SU-DHL-6 (cell line): ENCODE measurements at regions not wholly inside any gene's neighbourhood (a gene's known extent, or its start where the extent isn't known, plus 50 kb on each side); places are given as distances from the start of the nearest gene placed in this dataset.

Source experiments
- H2AFZ ChIP-seq: fragments of 200-600 bp; sonication (generic); 2 replicates; pipeline ENCODE4 v1.6.1; 2014; ENCODE audit warnings: low read depth, mild to moderate bottlenecking, moderate library complexity, mixed read lengths, antibody characterized with exemption, low read length; ENCODE audit not compliant: severe bottlenecking
- H3F3A ChIP-seq: fragments of 200-600 bp; shearing (Covaris generic); 2 replicates; pipeline ENCODE4 v1.6.0; 2016; ENCODE audit warnings: antibody characterized with exemption, mild to moderate bottlenecking; ENCODE audit not compliant: insufficient read depth
- H3K27ac ChIP-seq: fragments of 200-600 bp; sonication (generic); 2 replicates; pipeline ENCODE4 v1.5.1; 2016; ENCODE audit warnings: low read depth, mild to moderate bottlenecking, low read length, moderate library complexity, mixed read lengths
- H3K27me3 ChIP-seq: fragments of 200-600 bp; sonication (generic), shearing (Covaris generic); 2 replicates; pipeline ENCODE4 v1.6.0; 2014; ENCODE audit warnings: mild to moderate bottlenecking, low read length
- H3K36me3 ChIP-seq: fragments of 200-600 bp; sonication (generic); 2 replicates; pipeline ENCODE4 v1.6.1; 2014; ENCODE audit warnings: mild to moderate bottlenecking, low read length, mixed read lengths
- H3K4me2 ChIP-seq: fragments of 300-600, 200-600 bp; shearing (Covaris generic), sonication (generic); 2 replicates; pipeline ENCODE4 v1.6.0; 2014; ENCODE audit warnings: low read length, low read depth, mild to moderate bottlenecking; ENCODE audit not compliant: poor library complexity, severe bottlenecking
- H3K4me3 ChIP-seq: fragments of 200-600 bp; sonication (generic); 2 replicates; pipeline ENCODE4 v1.5.1; 2014; ENCODE audit warnings: antibody characterized with exemption, low read length, mild to moderate bottlenecking, mixed read lengths; ENCODE audit not compliant: insufficient read depth, poor library complexity, severe bottlenecking
- H3K79me2 ChIP-seq: fragments of 200-600 bp; sonication (generic); 2 replicates; pipeline ENCODE4 v1.6.1; 2014; ENCODE audit warnings: mild to moderate bottlenecking, low read length, moderate library complexity; ENCODE audit not compliant: insufficient read depth
- H3K9ac ChIP-seq: fragments of 200-600 bp; sonication (generic); 2 replicates; pipeline ENCODE4 v1.7.0; 2014; ENCODE audit warnings: mild to moderate bottlenecking, low read length
- H3K9me2 ChIP-seq: fragments of 200-600 bp; sonication (generic); replicated peaks from 2 replicates; pipeline ENCODE4 v1.6.1; 2014; ENCODE audit warnings: low read length; ENCODE audit not compliant: insufficient read depth
- H3K9me3 ChIP-seq: fragments of 200-600 bp; sonication (generic); 2 replicates; pipeline ENCODE4 v1.6.1; 2014; ENCODE audit warnings: low read length, mixed read lengths; ENCODE audit not compliant: insufficient read depth
- H4K20me1 ChIP-seq: fragments of 200-600 bp; sonication (generic); 2 replicates; pipeline ENCODE4 v1.6.1; 2014; ENCODE audit warnings: low read depth, mild to moderate bottlenecking, antibody characterized with exemption, low read length, moderate library complexity, mixed read lengths
- EZH2phosphoT487 ChIP-seq: fragments of 200-600 bp; sonication (generic), shearing (Covaris generic); conservative IDR thresholded peaks from 2 replicates; pipeline ENCODE4 v1.6.1; 2018; ENCODE audit warnings: mild to moderate bottlenecking, antibody characterized with exemption, low read length, moderate library complexity, mixed read lengths
- TF ChIP-seq, protein P1 (sequence below): fragments of 200-600 bp; sonication (generic); IDR thresholded peaks from one replicate; pipeline ENCODE4 v1.5.1; 2017; ENCODE audit warnings: antibody characterized with exemption, mild to moderate bottlenecking, low read length, moderate library complexity; ENCODE audit not compliant: insufficient read depth, poor library complexity, severe bottlenecking

DNA sequence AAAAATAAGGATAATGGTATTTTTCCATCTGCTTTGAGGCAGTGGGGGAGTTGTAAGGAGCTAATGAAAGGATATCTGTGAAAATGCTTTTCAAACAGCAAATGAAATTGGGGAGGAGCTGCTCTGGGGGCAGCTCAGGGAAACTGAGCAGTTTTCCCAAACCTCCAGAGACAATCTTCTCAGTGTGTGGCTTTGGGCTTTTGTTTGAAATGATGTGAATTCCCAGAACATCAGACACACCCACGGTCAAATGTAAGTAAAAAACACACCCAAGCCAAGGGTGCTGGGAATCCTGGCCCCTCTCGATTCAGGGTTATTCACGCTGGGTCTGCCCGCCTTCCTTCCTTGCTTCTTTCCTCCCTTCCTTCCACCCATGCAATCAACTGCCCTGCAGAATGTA is 512.6 kb downstream of the BNC2 start:
- TF ChIP-seq EZH2phosphoT487: no peak
- TF ChIP-seq, protein P1, sequence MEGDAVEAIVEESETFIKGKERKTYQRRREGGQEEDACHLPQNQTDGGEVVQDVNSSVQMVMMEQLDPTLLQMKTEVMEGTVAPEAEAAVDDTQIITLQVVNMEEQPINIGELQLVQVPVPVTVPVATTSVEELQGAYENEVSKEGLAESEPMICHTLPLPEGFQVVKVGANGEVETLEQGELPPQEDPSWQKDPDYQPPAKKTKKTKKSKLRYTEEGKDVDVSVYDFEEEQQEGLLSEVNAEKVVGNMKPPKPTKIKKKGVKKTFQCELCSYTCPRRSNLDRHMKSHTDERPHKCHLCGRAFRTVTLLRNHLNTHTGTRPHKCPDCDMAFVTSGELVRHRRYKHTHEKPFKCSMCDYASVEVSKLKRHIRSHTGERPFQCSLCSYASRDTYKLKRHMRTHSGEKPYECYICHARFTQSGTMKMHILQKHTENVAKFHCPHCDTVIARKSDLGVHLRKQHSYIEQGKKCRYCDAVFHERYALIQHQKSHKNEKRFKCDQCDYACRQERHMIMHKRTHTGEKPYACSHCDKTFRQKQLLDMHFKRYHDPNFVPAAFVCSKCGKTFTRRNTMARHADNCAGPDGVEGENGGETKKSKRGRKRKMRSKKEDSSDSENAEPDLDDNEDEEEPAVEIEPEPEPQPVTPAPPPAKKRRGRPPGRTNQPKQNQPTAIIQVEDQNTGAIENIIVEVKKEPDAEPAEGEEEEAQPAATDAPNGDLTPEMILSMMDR: no peak
- Histone ChIP-seq H3K9me2 (no peaks in the 10 kb centered on the region), H3K9me3 (no peaks in the 10 kb centered on the region), H3K4me3 (no peak overlapping the region), H3F3A (no peaks in the 10 kb centered on the region), H3K27ac (no peak overlapping the region), H3K27me3 (no peaks in the 10 kb centered on the region), H3K79me2 (no peaks in the 10 kb centered on the region), H3K36me3 (no peaks in the 10 kb centered on the region), H3K4me2 (no peak overlapping the region), H4K20me1 (no peaks in the 10 kb centered on the region), H3K9ac (no peak overlapping the region), H2AFZ (no peak overlapping the region)

DNA sequence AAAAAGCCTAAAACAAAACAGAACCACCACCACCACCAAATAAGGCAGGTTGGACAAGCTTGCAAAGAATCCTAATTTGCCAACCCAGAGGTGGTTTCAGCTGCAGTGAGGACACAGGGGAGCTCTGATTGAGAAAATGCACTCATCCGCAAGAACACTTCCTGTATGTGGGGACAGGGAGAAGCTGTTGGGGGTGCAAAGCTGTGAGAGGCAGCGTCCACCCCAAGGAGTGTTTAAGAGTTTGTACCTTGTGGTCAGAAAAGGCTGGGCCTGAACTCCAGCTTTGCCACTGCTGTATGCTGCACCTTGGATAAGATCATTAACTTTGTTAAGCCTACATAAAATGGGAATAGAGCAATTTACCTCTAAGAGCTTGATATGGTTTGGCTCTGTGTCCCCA is 511.7 kb downstream of the BNC2 start:
- no peak for TF ChIP-seq EZH2phosphoT487
- TF ChIP-seq, protein P1: no peak
- Histone ChIP-seq H3F3A (no peaks in the 10 kb centered on the region), H3K4me3 (no peak overlapping the region), H3K27ac (no peak overlapping the region), H3K9ac (no peak overlapping the region), H3K79me2 (no peaks in the 10 kb centered on the region), H3K9me2 (no peaks in the 10 kb centered on the region), H2AFZ (no peak overlapping the region), H3K27me3 (no peaks in the 10 kb centered on the region), H3K36me3 (no peaks in the 10 kb centered on the region), H3K4me2 (no peak overlapping the region), H4K20me1 (no peaks in the 10 kb centered on the region), H3K9me3 (no peaks in the 10 kb centered on the region)
